ENCODE measurements at regions not wholly inside any gene's neighbourhood (a gene's known extent, or its start where the extent isn't known, plus 50 kb on each side); places are given as distances from the start of the nearest gene placed in this dataset.

- Histone ChIP-seq H3K79me1 (ENCODE audit: low read length) (no peaks in the 10 kb centered on the region), H3K9ac (ENCODE audit: low read length) (no peak overlapping the region), H4K5ac (ENCODE audit: low read length) (no peak overlapping the region), H2BK15ac (replicated peaks; ENCODE audit: low read depth) (no peak overlapping the region), H3K36me3 (ENCODE audit: control insufficient read depth, insufficient read depth, low read length) (no peaks in the 10 kb centered on the region), H3K4me1 (ENCODE audit: control insufficient read depth, low read depth, low read length) (no peaks in the 10 kb centered on the region), H3K4me3 (ENCODE audit: low read length) (no peak overlapping the region), H3K79me2 (ENCODE audit: control insufficient read depth, insufficient read depth, low read length) (no peaks in the 10 kb centered on the region), H3K27me3 (ENCODE audit: insufficient read depth, low read length, poor library complexity) (no peaks in the 10 kb centered on the region), H3K23ac (ENCODE audit: low read length) (no peak overlapping the region), H3K56ac (ENCODE audit: low read length) (no peak overlapping the region), H2AK5ac (ENCODE audit: low read length) (no peak overlapping the region), H2BK120ac (ENCODE audit: low read depth, low read length) (no peak overlapping the region), H3K4me2 (ENCODE audit: low read length) (no peak overlapping the region), H3K18ac (ENCODE audit: low read length) (no peak overlapping the region), H3K27ac (ENCODE audit: low read depth, low read length) (no peak overlapping the region), H2BK5ac (ENCODE audit: low read length) (no peak overlapping the region), H3K4ac (ENCODE audit: low read depth, low read length) (no peak overlapping the region), H4K8ac (ENCODE audit: low read depth, low read length) (no peak overlapping the region)
- DNase-seq = no peak
- no CpG with 5 or more reads among the region's 6 CpGs for WGBS (ENCODE audit: extremely low coverage, insufficient coverage, low lambda C conversion rate)
Observed at GRCh38 chr21:23718446-23719285, 1888.6 kb downstream of the MRPL39 start.

GRCh38 chr21:23712166-23712565 lies 1895.1 kb downstream of the MRPL39 start:
- Histone ChIP-seq H3K4me1 (ENCODE audit: control insufficient read depth, low read depth, low read length) (no peaks in the 10 kb centered on the region), H3K79me2 (ENCODE audit: control insufficient read depth, insufficient read depth, low read length) (no peaks in the 10 kb centered on the region), H3K4me2 (ENCODE audit: low read length) (no peak overlapping the region), H2AK5ac (ENCODE audit: low read length) (no peak overlapping the region), H3K4ac (ENCODE audit: low read depth, low read length) (no peak overlapping the region), H4K5ac (ENCODE audit: low read length) (no peak overlapping the region), H3K27ac (ENCODE audit: low read depth, low read length) (no peak overlapping the region), H2BK15ac (replicated peaks; ENCODE audit: low read depth) (no peak overlapping the region), H3K27me3 (ENCODE audit: insufficient read depth, low read length, poor library complexity) (no peaks in the 10 kb centered on the region), H2BK5ac (ENCODE audit: low read length) (no peak overlapping the region), H4K8ac (ENCODE audit: low read depth, low read length) (no peak overlapping the region), H3K18ac (ENCODE audit: low read length) (no peak overlapping the region), H3K23ac (ENCODE audit: low read length) (no peak overlapping the region), H3K79me1 (ENCODE audit: low read length) (no peaks in the 10 kb centered on the region), H3K36me3 (ENCODE audit: control insufficient read depth, insufficient read depth, low read length) (no peaks in the 10 kb centered on the region), H3K56ac (ENCODE audit: low read length) (no peak overlapping the region), H3K9ac (ENCODE audit: low read length) (no peak overlapping the region), H3K4me3 (ENCODE audit: low read length) (no peak overlapping the region), H2BK120ac (ENCODE audit: low read depth, low read length) (no peak overlapping the region)
- DNase-seq = no peak
- no CpG with 5 or more reads among the region's 1 CpG for WGBS (ENCODE audit: extremely low coverage, insufficient coverage, low lambda C conversion rate)

- WGBS (ENCODE audit: extremely low coverage, insufficient coverage, low lambda C conversion rate) = no CpG with 5 or more reads among the region's 2 CpGs
- Histone ChIP-seq H3K4me2 (ENCODE audit: low read length) (no peak overlapping the region), H3K27me3 (ENCODE audit: insufficient read depth, low read length, poor library complexity) (no peaks in the 10 kb centered on the region)
Observed at GRCh38 chr21:23706431-23706830, 1900.8 kb downstream of the MRPL39 start.

GRCh38 chr21:23699402-23699801 lies 1907.9 kb downstream of the MRPL39 start:
- H4K5ac ChIP-seq (ENCODE audit: low read length) = no peak overlapping the region
- H3K4me3 ChIP-seq (ENCODE audit: low read length) = no peak overlapping the region
- no CpG with 5 or more reads among the region's 2 CpGs for WGBS (ENCODE audit: extremely low coverage, insufficient coverage, low lambda C conversion rate)
- H3K23ac ChIP-seq (ENCODE audit: low read length) = no peak overlapping the region
- no peaks in the 10 kb centered on the region for H3K4me1 ChIP-seq (ENCODE audit: control insufficient read depth, low read depth, low read length)
- H3K27me3 ChIP-seq (ENCODE audit: insufficient read depth, low read length, poor library complexity) = no peaks in the 10 kb centered on the region
- H2BK120ac ChIP-seq (ENCODE audit: low read depth, low read length) = no peak overlapping the region
- H3K36me3 ChIP-seq (ENCODE audit: control insufficient read depth, insufficient read depth, low read length) = no peaks in the 10 kb centered on the region
- no peak overlapping the region for H3K27ac ChIP-seq (ENCODE audit: low read depth, low read length)
- no peak overlapping the region for H3K18ac ChIP-seq (ENCODE audit: low read length)
- no peak overlapping the region for H2BK15ac ChIP-seq (replicated peaks; ENCODE audit: low read depth)
- H2BK5ac ChIP-seq (ENCODE audit: low read length) = no peak overlapping the region
- no peaks in the 10 kb centered on the region for H3K79me1 ChIP-seq (ENCODE audit: low read length)
- H3K9ac ChIP-seq (ENCODE audit: low read length) = no peak overlapping the region
- no peak for DNase-seq
- no peak overlapping the region for H3K4me2 ChIP-seq (ENCODE audit: low read length)
- H3K4ac ChIP-seq (ENCODE audit: low read depth, low read length) = no peak overlapping the region
- H2AK5ac ChIP-seq (ENCODE audit: low read length) = no peak overlapping the region
- no peaks in the 10 kb centered on the region for H3K79me2 ChIP-seq (ENCODE audit: control insufficient read depth, insufficient read depth, low read length)
- no peak overlapping the region for H4K8ac ChIP-seq (ENCODE audit: low read depth, low read length)
- H3K56ac ChIP-seq (ENCODE audit: low read length) = no peak overlapping the region

More at GRCh38 chr21:23706431-23706830, 1900.8 kb downstream of the MRPL39 start:
- Histone ChIP-seq H3K18ac (ENCODE audit: low read length) (no peak overlapping the region), H3K36me3 (ENCODE audit: control insufficient read depth, insufficient read depth, low read length) (no peaks in the 10 kb centered on the region), H2BK5ac (ENCODE audit: low read length) (no peak overlapping the region), H2BK15ac (replicated peaks; ENCODE audit: low read depth) (no peak overlapping the region), H2AK5ac (ENCODE audit: low read length) (no peak overlapping the region), H3K4me1 (ENCODE audit: control insufficient read depth, low read depth, low read length) (no peaks in the 10 kb centered on the region), H3K27ac (ENCODE audit: low read depth, low read length) (no peak overlapping the region), H2BK120ac (ENCODE audit: low read depth, low read length) (no peak overlapping the region), H3K9ac (ENCODE audit: low read length) (no peak overlapping the region), H3K4me3 (ENCODE audit: low read length) (no peak overlapping the region), H3K23ac (ENCODE audit: low read length) (no peak overlapping the region), H3K79me2 (ENCODE audit: control insufficient read depth, insufficient read depth, low read length) (no peaks in the 10 kb centered on the region), H4K5ac (ENCODE audit: low read length) (no peak overlapping the region), H4K8ac (ENCODE audit: low read depth, low read length) (no peak overlapping the region), H3K79me1 (ENCODE audit: low read length) (no peaks in the 10 kb centered on the region), H3K4ac (ENCODE audit: low read depth, low read length) (no peak overlapping the region), H3K56ac (ENCODE audit: low read length) (no peak overlapping the region)
- no peak for DNase-seq

- no peaks in the 10 kb centered on the region for H3K79me2 ChIP-seq (ENCODE audit: control insufficient read depth, insufficient read depth, low read length)
- no peak overlapping the region for H3K4me3 ChIP-seq (ENCODE audit: low read length)
- no peak overlapping the region for H3K23ac ChIP-seq (ENCODE audit: low read length)
- no peak overlapping the region for H3K4ac ChIP-seq (ENCODE audit: low read depth, low read length)
- no peak overlapping the region for H3K18ac ChIP-seq (ENCODE audit: low read length)
- no peaks in the 10 kb centered on the region for H3K79me1 ChIP-seq (ENCODE audit: low read length)
- no peak overlapping the region for H2BK120ac ChIP-seq (ENCODE audit: low read depth, low read length)
- H3K36me3 ChIP-seq (ENCODE audit: control insufficient read depth, insufficient read depth, low read length) = no peaks in the 10 kb centered on the region
- DNase-seq = no peak
- H2AK5ac ChIP-seq (ENCODE audit: low read length) = no peak overlapping the region
- no peak overlapping the region for H3K56ac ChIP-seq (ENCODE audit: low read length)
- H4K8ac ChIP-seq (ENCODE audit: low read depth, low read length) = no peak overlapping the region
- no CpG with 5 or more reads among the region's 1 CpG for WGBS (ENCODE audit: extremely low coverage, insufficient coverage, low lambda C conversion rate)
- no peak overlapping the region for H3K9ac ChIP-seq (ENCODE audit: low read length)
- H3K4me2 ChIP-seq (ENCODE audit: low read length) = no peak overlapping the region
- no peak overlapping the region for H3K27ac ChIP-seq (ENCODE audit: low read depth, low read length)
- H4K5ac ChIP-seq (ENCODE audit: low read length) = no peak overlapping the region
- H2BK15ac ChIP-seq (replicated peaks; ENCODE audit: low read depth) = no peak overlapping the region
- no peaks in the 10 kb centered on the region for H3K4me1 ChIP-seq (ENCODE audit: control insufficient read depth, low read depth, low read length)
- H2BK5ac ChIP-seq (ENCODE audit: low read length) = no peak overlapping the region
- H3K27me3 ChIP-seq (ENCODE audit: insufficient read depth, low read length, poor library complexity) = no peaks in the 10 kb centered on the region
Observed at GRCh38 chr21:23698619-23699018, 1908.7 kb downstream of the MRPL39 start.

GRCh38 chr21:23695443-23695842 lies 1911.8 kb downstream of the MRPL39 start:
- Histone ChIP-seq H3K27me3 (ENCODE audit: insufficient read depth, low read length, poor library complexity) (no peaks in the 10 kb centered on the region), H3K23ac (ENCODE audit: low read length) (no peak overlapping the region), H3K27ac (ENCODE audit: low read depth, low read length) (no peak overlapping the region), H3K56ac (ENCODE audit: low read length) (no peak overlapping the region), H4K5ac (ENCODE audit: low read length) (no peak overlapping the region), H3K79me1 (ENCODE audit: low read length) (no peaks in the 10 kb centered on the region), H3K4me3 (ENCODE audit: low read length) (no peak overlapping the region), H2AK5ac (ENCODE audit: low read length) (no peak overlapping the region), H3K79me2 (ENCODE audit: control insufficient read depth, insufficient read depth, low read length) (no peaks in the 10 kb centered on the region), H3K36me3 (ENCODE audit: control insufficient read depth, insufficient read depth, low read length) (no peaks in the 10 kb centered on the region), H3K4me2 (ENCODE audit: low read length) (no peak overlapping the region), H3K18ac (ENCODE audit: low read length) (no peak overlapping the region), H3K9ac (ENCODE audit: low read length) (no peak overlapping the region), H4K8ac (ENCODE audit: low read depth, low read length) (no peak overlapping the region), H3K4me1 (ENCODE audit: control insufficient read depth, low read depth, low read length) (no peaks in the 10 kb centered on the region), H2BK120ac (ENCODE audit: low read depth, low read length) (no peak overlapping the region), H2BK5ac (ENCODE audit: low read length) (no peak overlapping the region), H3K4ac (ENCODE audit: low read depth, low read length) (no peak overlapping the region), H2BK15ac (replicated peaks; ENCODE audit: low read depth) (no peak overlapping the region)
- no peak for DNase-seq
- WGBS (ENCODE audit: extremely low coverage, insufficient coverage, low lambda C conversion rate) = no CpG with 5 or more reads among the region's 5 CpGs
